B cell (primary cell): ENCODE measurements at regions not wholly inside any gene's neighbourhood (a gene's known extent, or its start where the extent isn't known, plus 50 kb on each side); places are given as distances from the start of the nearest gene placed in this dataset.

Experiments
- ATAC-seq: fragments of 200-7000 bp; cut with Tn5 transposase; one replicate; pipeline ENCODE4 v1.10.0; 2021; ENCODE audit warnings: low read depth, mild to moderate bottlenecking, moderate number of reproducible peaks, moderate library complexity
- CTCF ChIA-PET: fragments of 350-600 bp; sonication (Branson Sonifier 250); formaldehyde crosslinking; loops from one replicate; lab custom pipeline; 2021; ENCODE audit warnings: antibody characterized with exemption, inconsistent platforms; lab: Charles Lee
- POLR2A ChIA-PET: fragments of 350-600 bp; sonication (Branson Sonifier 250); formaldehyde crosslinking; loops from one replicate; lab custom pipeline; 2021; ENCODE audit warnings: antibody characterized with exemption; lab: Charles Lee
- DNase-seq: peaks from one replicate; pipeline ENCODE4 v3.0.0; 2013
- H2AFZ ChIP-seq: 2 replicates; pipeline ENCODE4 v1.6.1; 2012; ENCODE audit warnings: mild to moderate bottlenecking, low read depth, low read length; ENCODE audit not compliant: insufficient read depth, poor library complexity, severe bottlenecking
- H3K27ac ChIP-seq, 2 donors: 1 replicate in 1 of 2; 2 replicates in 1 of 2; pipeline ENCODE4 v1.5.1; 2012 to 2013; ENCODE audit warnings: low read length in 2 of 2, mild to moderate bottlenecking in 2 of 2, moderate library complexity in 1 of 2
- H3K27me3 ChIP-seq, 4 experiments: fragments of 200-600 bp in 1 of 4; sonication (generic) in 1 of 4; replicated peaks in 1 of 4; 1 replicate in 2 of 4; 2 replicates in 2 of 4; pipeline versions ENCODE4 v1.6.1 to v1.7.0; 2013 to 2016; ENCODE audit warnings: low read length in 3 of 4, mild to moderate bottlenecking in 2 of 4, mixed read lengths in 1 of 4, moderate library complexity in 1 of 4; ENCODE audit not compliant: insufficient read depth in 4 of 4, control insufficient read depth in 3 of 4; ENCODE audit errors: control extremely low read depth in 1 of 4
- H3K36me3 ChIP-seq, 2 experiments: replicated peaks in 1 of 2; 1 replicate in 1 of 2; 2 replicates in 1 of 2; pipeline versions ENCODE4 v1.6.1 to v1.7.1; 2013; ENCODE audit warnings: low read length in 1 of 2; ENCODE audit not compliant: insufficient read depth in 2 of 2, control insufficient read depth in 1 of 2; ENCODE audit errors: control extremely low read depth in 1 of 2, extremely low read depth in 1 of 2
- H3K4me1 ChIP-seq, 2 donors: fragments of 200-600 bp in 1 of 2; sonication (generic) in 1 of 2; 1 replicate in 1 of 2; 2 replicates in 1 of 2; pipeline versions ENCODE4 v1.5.1 to v1.6.1; 2013 to 2017; ENCODE audit warnings: low read length in 2 of 2; ENCODE audit not compliant: control insufficient read depth in 2 of 2, insufficient read depth in 2 of 2
- H3K4me2 ChIP-seq: replicated peaks from 2 replicates; pipeline ENCODE3; 2012; ENCODE audit warnings: mild to moderate bottlenecking, low read depth, low read length; ENCODE audit not compliant: poor library complexity, severe bottlenecking
- H3K4me3 ChIP-seq, 5 experiments: fragments of 200-600 bp in 1 of 5; sonication (generic) in 1 of 5; 1 replicate in 3 of 5; 2 replicates in 2 of 5; pipeline versions ENCODE4 v1.5.1 to v1.7.0; 2011 to 2016; ENCODE audit warnings: low read length in 4 of 5, mild to moderate bottlenecking in 4 of 5, low read depth in 2 of 5, control low read depth in 1 of 5, moderate library complexity in 1 of 5; ENCODE audit not compliant: insufficient read depth in 1 of 5; ENCODE audit errors: control extremely low read depth in 1 of 5, extremely low read depth in 1 of 5
- H3K79me2 ChIP-seq: fragments of 200-600 bp; sonication (generic); one replicate; pipeline ENCODE4 v1.6.0; 2016; ENCODE audit warnings: low read length; ENCODE audit not compliant: control insufficient read depth, insufficient read depth
- H3K9ac ChIP-seq: fragments of 200-600 bp; sonication (generic); 2 replicates; pipeline ENCODE4 v1.6.1; 2017; ENCODE audit warnings: mild to moderate bottlenecking, low read length, moderate library complexity
- H3K9me3 ChIP-seq, 3 donors: one replicate each; pipeline versions ENCODE4 v1.6.1 to v1.7.1; 2013; ENCODE audit warnings: low read length in 2 of 3; ENCODE audit not compliant: control insufficient read depth in 2 of 3, insufficient read depth in 1 of 3; ENCODE audit errors: control extremely low read depth in 1 of 3
- H4K20me1 ChIP-seq: 2 replicates; pipeline ENCODE4 v1.6.0; 2012; ENCODE audit warnings: mild to moderate bottlenecking, low read length; ENCODE audit not compliant: insufficient read depth, control insufficient read depth, poor library complexity, severe bottlenecking
- H3K27ac Mint-ChIP-seq: one replicate; pipeline ENCODE4 v1.8.0; 2021; ENCODE audit warnings: mixed read lengths
- H3K27me3 Mint-ChIP-seq: one replicate; pipeline ENCODE4 v1.8.0; 2021; ENCODE audit warnings: mixed read lengths
- H3K4me1 Mint-ChIP-seq: one replicate; pipeline ENCODE4 v1.8.0; 2021; ENCODE audit warnings: mixed read lengths
- H3K4me3 Mint-ChIP-seq: one replicate; pipeline ENCODE4 v1.8.0; 2021; ENCODE audit warnings: mixed read lengths
- H3K9me3 Mint-ChIP-seq: one replicate; pipeline ENCODE4 v1.8.0; 2022; ENCODE audit warnings: mixed read lengths; ENCODE audit not compliant: insufficient read depth
- EZH2 ChIP-seq: IDR thresholded peaks from 2 replicates; pipeline ENCODE4 v1.6.1; 2012; ENCODE audit warnings: borderline replicate concordance, low read depth, mild to moderate bottlenecking, moderate library complexity, low read length; ENCODE audit not compliant: insufficient read depth, poor library complexity, severe bottlenecking
- WGBS: methylation state at CpG from one replicate; pipeline ENCODE4 v1.1.5; 2013; ENCODE audit warnings: missing lambda C conversion rate; ENCODE audit not compliant: insufficient coverage; 5-methylcytosine and 5-hydroxymethylcytosine counted together
- intact Hi-C: fragments of 100-400 bp; cut with micrococcal nuclease; formaldehyde crosslinking; loops from one replicate; pipeline ENCODE4 v1.10.0; 2022
- TF ChIP-seq, protein P1 (sequence below): fragments of 200-600 bp; IDR thresholded peaks from one replicate; pipeline ENCODE4 v1.8.0; 2022; ENCODE audit warnings: antibody characterized with exemption, mild to moderate bottlenecking

GRCh38 chr11:32302826-32303225, 132.5 kb downstream of the WT1 start:
- ChIA-PET POLR2A (no interaction called here), CTCF (interaction anchor here (2.3 kb wide), 1 partner anchor 21 kb away, joined by 6 read pairs; no protein-coding TSS in a partner anchor)
- no peaks in the 10 kb centered on the region for H3K27me3 ChIP-seq
- H4K20me1 ChIP-seq = no peaks in the 10 kb centered on the region
- no peaks in the 10 kb centered on the region for H3K36me3 ChIP-seq
- H3K9ac ChIP-seq = no peak overlapping the region
- H3K9me3 Mint-ChIP-seq = no peaks in the 10 kb centered on the region
- H3K4me2 ChIP-seq = no peak overlapping the region
- no peaks in the 10 kb centered on the region for H3K4me1 ChIP-seq
- no peak overlapping the region for H3K27ac Mint-ChIP-seq
- TF ChIP-seq EZH2 = no peak
- TF ChIP-seq, protein P1, sequence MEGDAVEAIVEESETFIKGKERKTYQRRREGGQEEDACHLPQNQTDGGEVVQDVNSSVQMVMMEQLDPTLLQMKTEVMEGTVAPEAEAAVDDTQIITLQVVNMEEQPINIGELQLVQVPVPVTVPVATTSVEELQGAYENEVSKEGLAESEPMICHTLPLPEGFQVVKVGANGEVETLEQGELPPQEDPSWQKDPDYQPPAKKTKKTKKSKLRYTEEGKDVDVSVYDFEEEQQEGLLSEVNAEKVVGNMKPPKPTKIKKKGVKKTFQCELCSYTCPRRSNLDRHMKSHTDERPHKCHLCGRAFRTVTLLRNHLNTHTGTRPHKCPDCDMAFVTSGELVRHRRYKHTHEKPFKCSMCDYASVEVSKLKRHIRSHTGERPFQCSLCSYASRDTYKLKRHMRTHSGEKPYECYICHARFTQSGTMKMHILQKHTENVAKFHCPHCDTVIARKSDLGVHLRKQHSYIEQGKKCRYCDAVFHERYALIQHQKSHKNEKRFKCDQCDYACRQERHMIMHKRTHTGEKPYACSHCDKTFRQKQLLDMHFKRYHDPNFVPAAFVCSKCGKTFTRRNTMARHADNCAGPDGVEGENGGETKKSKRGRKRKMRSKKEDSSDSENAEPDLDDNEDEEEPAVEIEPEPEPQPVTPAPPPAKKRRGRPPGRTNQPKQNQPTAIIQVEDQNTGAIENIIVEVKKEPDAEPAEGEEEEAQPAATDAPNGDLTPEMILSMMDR = no peak
- no peak overlapping the region for H3K27ac ChIP-seq
- H3K4me3 ChIP-seq = no peak overlapping the region
- DNase-seq (no peak), ATAC-seq (no peak)
- no peak overlapping the region for H3K4me3 Mint-ChIP-seq
- 66% methylated on average over 3 of the region's 4 CpGs for WGBS
- H3K27me3 Mint-ChIP-seq = no peaks in the 10 kb centered on the region
- H3K9me3 ChIP-seq = no peaks in the 10 kb centered on the region
- H2AFZ ChIP-seq = no peak overlapping the region
- intact Hi-C loops = no loop called here
- no peaks in the 10 kb centered on the region for H3K79me2 ChIP-seq
- H3K4me1 Mint-ChIP-seq = no peaks in the 10 kb centered on the region

- no peaks in the 10 kb centered on the region for H3K4me1 Mint-ChIP-seq
- POLR2A ChIA-PET = no interaction called here
- Histone ChIP-seq H3K9me3 (no peaks in the 10 kb centered on the region), H3K4me2 (no peak overlapping the region), H3K4me3 (no peak overlapping the region), H3K27ac (no peak overlapping the region), H3K79me2 (no peaks in the 10 kb centered on the region), H4K20me1 (no peaks in the 10 kb centered on the region), H3K36me3 (no peaks in the 10 kb centered on the region), H3K4me1 (no peaks in the 10 kb centered on the region), H2AFZ (no peak overlapping the region), H3K27me3 (no peaks in the 10 kb centered on the region), H3K9ac (no peak overlapping the region)
- TF ChIP-seq, protein P1 = no peak
- no peak for TF ChIP-seq EZH2
- no peak overlapping the region for H3K4me3 Mint-ChIP-seq
- CTCF ChIA-PET = interaction anchor here (0.5 to 3.6 kb wide), 6 partner anchors 8 to 51 kb away, joined by 3 to 12 read pairs (median 4); no protein-coding TSS in a partner anchor
- no peak for DNase-seq
- H3K27ac Mint-ChIP-seq = no peak overlapping the region
- ATAC-seq = no peak
- no peaks in the 10 kb centered on the region for H3K9me3 Mint-ChIP-seq
- no peaks in the 10 kb centered on the region for H3K27me3 Mint-ChIP-seq
- intact Hi-C loops = no loop called here
- WGBS = no CpG with 5 or more reads among the region's 2 CpGs
Measured at GRCh38 chr11:32304521-32304920, 130.8 kb downstream of the WT1 start.
